ENCODE measurements at regions not wholly inside any gene's neighbourhood (a gene's known extent, or its start where the extent isn't known, plus 50 kb on each side); places are given as distances from the start of the nearest gene placed in this dataset.
"Not testable (repeated sequence)": the region's sequence is repeated elsewhere in the genome, so short reads cannot be mapped to it uniquely, and the experiment has no call there.

DNA sequence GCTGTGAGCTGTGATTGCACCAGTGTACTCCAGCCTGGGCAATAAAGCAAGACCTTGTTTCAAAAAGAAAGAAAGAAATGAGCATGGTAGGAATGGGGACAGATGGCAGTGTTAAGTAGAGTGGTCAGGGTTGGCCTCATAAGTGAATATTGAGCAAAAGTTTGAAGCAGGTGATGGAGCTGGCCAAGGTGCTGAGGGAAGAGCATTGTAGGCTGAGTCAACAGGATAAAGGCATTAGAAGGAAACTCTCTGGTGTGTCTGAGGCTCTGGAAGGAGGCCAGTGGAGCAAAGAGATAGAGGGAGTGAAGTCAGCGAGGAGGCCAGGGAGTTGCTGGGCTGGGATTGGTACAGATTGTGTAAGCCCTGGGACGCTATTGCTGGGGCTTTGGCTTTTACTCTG is 336.1 kb downstream of the ZNF37A start:
- TF ChIP-seq, protein P1, sequence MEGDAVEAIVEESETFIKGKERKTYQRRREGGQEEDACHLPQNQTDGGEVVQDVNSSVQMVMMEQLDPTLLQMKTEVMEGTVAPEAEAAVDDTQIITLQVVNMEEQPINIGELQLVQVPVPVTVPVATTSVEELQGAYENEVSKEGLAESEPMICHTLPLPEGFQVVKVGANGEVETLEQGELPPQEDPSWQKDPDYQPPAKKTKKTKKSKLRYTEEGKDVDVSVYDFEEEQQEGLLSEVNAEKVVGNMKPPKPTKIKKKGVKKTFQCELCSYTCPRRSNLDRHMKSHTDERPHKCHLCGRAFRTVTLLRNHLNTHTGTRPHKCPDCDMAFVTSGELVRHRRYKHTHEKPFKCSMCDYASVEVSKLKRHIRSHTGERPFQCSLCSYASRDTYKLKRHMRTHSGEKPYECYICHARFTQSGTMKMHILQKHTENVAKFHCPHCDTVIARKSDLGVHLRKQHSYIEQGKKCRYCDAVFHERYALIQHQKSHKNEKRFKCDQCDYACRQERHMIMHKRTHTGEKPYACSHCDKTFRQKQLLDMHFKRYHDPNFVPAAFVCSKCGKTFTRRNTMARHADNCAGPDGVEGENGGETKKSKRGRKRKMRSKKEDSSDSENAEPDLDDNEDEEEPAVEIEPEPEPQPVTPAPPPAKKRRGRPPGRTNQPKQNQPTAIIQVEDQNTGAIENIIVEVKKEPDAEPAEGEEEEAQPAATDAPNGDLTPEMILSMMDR (conservative IDR thresholded peaks at IDR 0.05; ENCODE audit: low read depth in 2 of 2), result not testable (repeated sequence)
- not testable (repeated sequence) for TF ChIP-seq EZH2 (IDR thresholded peaks at IDR 0.05; ENCODE audit: low read depth, unreplicated experiment); CREB1 (CRISPR knock-in tag; IDR thresholded peaks at IDR 0.05; ENCODE audit: low read depth); ZNF331 (CRISPR knock-in tag; IDR thresholded peaks at IDR 0.05; ENCODE audit: low read depth)
- TF ChIP-seq, protein P2, sequence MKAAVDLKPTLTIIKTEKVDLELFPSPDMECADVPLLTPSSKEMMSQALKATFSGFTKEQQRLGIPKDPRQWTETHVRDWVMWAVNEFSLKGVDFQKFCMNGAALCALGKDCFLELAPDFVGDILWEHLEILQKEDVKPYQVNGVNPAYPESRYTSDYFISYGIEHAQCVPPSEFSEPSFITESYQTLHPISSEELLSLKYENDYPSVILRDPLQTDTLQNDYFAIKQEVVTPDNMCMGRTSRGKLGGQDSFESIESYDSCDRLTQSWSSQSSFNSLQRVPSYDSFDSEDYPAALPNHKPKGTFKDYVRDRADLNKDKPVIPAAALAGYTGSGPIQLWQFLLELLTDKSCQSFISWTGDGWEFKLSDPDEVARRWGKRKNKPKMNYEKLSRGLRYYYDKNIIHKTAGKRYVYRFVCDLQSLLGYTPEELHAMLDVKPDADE (IDR thresholded peaks at IDR 0.05), result not testable (repeated sequence)
- TF ChIP-seq, protein P3, sequence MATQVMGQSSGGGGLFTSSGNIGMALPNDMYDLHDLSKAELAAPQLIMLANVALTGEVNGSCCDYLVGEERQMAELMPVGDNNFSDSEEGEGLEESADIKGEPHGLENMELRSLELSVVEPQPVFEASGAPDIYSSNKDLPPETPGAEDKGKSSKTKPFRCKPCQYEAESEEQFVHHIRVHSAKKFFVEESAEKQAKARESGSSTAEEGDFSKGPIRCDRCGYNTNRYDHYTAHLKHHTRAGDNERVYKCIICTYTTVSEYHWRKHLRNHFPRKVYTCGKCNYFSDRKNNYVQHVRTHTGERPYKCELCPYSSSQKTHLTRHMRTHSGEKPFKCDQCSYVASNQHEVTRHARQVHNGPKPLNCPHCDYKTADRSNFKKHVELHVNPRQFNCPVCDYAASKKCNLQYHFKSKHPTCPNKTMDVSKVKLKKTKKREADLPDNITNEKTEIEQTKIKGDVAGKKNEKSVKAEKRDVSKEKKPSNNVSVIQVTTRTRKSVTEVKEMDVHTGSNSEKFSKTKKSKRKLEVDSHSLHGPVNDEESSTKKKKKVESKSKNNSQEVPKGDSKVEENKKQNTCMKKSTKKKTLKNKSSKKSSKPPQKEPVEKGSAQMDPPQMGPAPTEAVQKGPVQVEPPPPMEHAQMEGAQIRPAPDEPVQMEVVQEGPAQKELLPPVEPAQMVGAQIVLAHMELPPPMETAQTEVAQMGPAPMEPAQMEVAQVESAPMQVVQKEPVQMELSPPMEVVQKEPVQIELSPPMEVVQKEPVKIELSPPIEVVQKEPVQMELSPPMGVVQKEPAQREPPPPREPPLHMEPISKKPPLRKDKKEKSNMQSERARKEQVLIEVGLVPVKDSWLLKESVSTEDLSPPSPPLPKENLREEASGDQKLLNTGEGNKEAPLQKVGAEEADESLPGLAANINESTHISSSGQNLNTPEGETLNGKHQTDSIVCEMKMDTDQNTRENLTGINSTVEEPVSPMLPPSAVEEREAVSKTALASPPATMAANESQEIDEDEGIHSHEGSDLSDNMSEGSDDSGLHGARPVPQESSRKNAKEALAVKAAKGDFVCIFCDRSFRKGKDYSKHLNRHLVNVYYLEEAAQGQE (IDR thresholded peaks at IDR 0.05; ENCODE audit: unreplicated experiment), result not testable (repeated sequence)
